ENCODE measurements at regions not wholly inside any gene's neighbourhood (a gene's known extent, or its start where the extent isn't known, plus 50 kb on each side); places are given as distances from the start of the nearest gene placed in this dataset.

- TF ChIP-seq ZNF768 (CRISPR knock-in tag; IDR thresholded peaks at IDR 0.05) (no peak), IKZF5 (CRISPR knock-in tag; IDR thresholded peaks at IDR 0.05) (peak; percentile 44; the same call in 1 of the 2 replicates), HNRNPK (IDR thresholded peaks at IDR 0.05; ENCODE audit: low read depth, low read length, poor library complexity, severe bottlenecking) (no peak), ZNF570 (CRISPR knock-in tag; IDR thresholded peaks at IDR 0.05; ENCODE audit: borderline replicate concordance) (no peak), STAT6 (CRISPR knock-in tag; IDR thresholded peaks at IDR 0.05; ENCODE audit: borderline replicate concordance) (0 out of 2 replicates have a peak, but pooled peaks have one; percentile 73), MNT (IDR thresholded peaks at IDR 0.05) (no peak), SCMH1 (CRISPR knock-in tag; IDR thresholded peaks at IDR 0.05; ENCODE audit: borderline replicate concordance) (no peak), MIER2 (CRISPR knock-in tag; IDR thresholded peaks at IDR 0.05) (no peak; the same call in 1 of the 2 replicates), ZNF619 (CRISPR knock-in tag; IDR thresholded peaks at IDR 0.05) (no peak), SMYD3 (CRISPR knock-in tag; IDR thresholded peaks at IDR 0.05) (peak; percentile 83), REXO4 (CRISPR knock-in tag; IDR thresholded peaks at IDR 0.05; ENCODE audit: borderline replicate concordance) (no peak), CENPX (CRISPR knock-in tag; IDR thresholded peaks at IDR 0.05) (no peak), ZNF264 (CRISPR knock-in tag; IDR thresholded peaks at IDR 0.05) (peak; percentile 78; the same call in 1 of the 2 replicates), NFAT5 (CRISPR knock-in tag; IDR thresholded peaks at IDR 0.05) (no peak), ZNF280B (CRISPR knock-in tag; IDR thresholded peaks at IDR 0.05; ENCODE audit: borderline replicate concordance) (no peak), ZFP36 (IDR thresholded peaks at IDR 0.05; ENCODE audit: borderline replicate concordance, low read depth, low read length, partially characterized antibody) (no peak), MXD4 (CRISPR knock-in tag; IDR thresholded peaks at IDR 0.05) (no peak)
Measured at GRCh38 chr20:52433326-52434040, 241.9 kb upstream of the ZFP64 start (continued).
